PC-9 (cell line): ENCODE measurements at regions not wholly inside any gene's neighbourhood (a gene's known extent, or its start where the extent isn't known, plus 50 kb on each side); places are given as distances from the start of the nearest gene placed in this dataset.

Source experiments
- BruUV-seq: library from RNA; stranded (reverse); fragments of 400-500 nt; replicated peaks from 2 replicates; lab custom pipeline; 2021; lab: Mats Ljungman, UMichigan
- CTCF ChIA-PET: fragments of 300-600 bp; sonication (Branson Sonifier 250); formaldehyde crosslinking; loops from one replicate; lab custom pipeline; 2022; ENCODE audit warnings: antibody characterized with exemption; lab: Charles Lee
- POLR2A ChIA-PET: fragments of 300-600 bp; sonication (Branson Sonifier 250); formaldehyde crosslinking; loops from one replicate; lab custom pipeline; 2022; ENCODE audit warnings: antibody characterized with exemption; ENCODE audit not compliant: unreplicated experiment; lab: Charles Lee
- DNase-seq, 2 experiments: peaks; one replicate each; pipeline versions ENCODE4 v3.0.0 to v3.0.0-alpha.2; 2015 to 2022; ENCODE audit warnings: mixed read lengths in 1 of 2
- H2AFZ ChIP-seq: fragments of 200-600 bp; sonication (generic); 2 replicates; pipeline ENCODE4 v1.8.1; 2017; ENCODE audit warnings: antibody characterized with exemption
- H3F3A ChIP-seq: fragments of 200-600 bp; sonication (generic); 2 replicates; pipeline ENCODE4 v1.8.1; 2017; ENCODE audit warnings: antibody characterized with exemption, mild to moderate bottlenecking, low read depth; ENCODE audit not compliant: insufficient read depth
- H3K27ac ChIP-seq: fragments of 200-600 bp; sonication (generic); 2 replicates; pipeline ENCODE4 v1.6.1; 2016; ENCODE audit warnings: mixed run types
- H3K27me3 ChIP-seq: fragments of 200-600 bp; sonication (generic); 2 replicates; pipeline ENCODE4 v1.6.1; 2016; ENCODE audit warnings: low read depth, mixed run types; ENCODE audit not compliant: insufficient read depth
- H3K36me3 ChIP-seq: fragments of 200-600 bp; sonication (generic); 2 replicates; pipeline ENCODE4 v1.6.1; 2016; ENCODE audit warnings: low read depth, mixed run types
- H3K4me1 ChIP-seq: fragments of 200-600 bp; sonication (generic); replicated peaks from 2 replicates; pipeline ENCODE4 v1.6.1; 2016; ENCODE audit warnings: mixed run types; ENCODE audit not compliant: insufficient read depth
- H3K4me2 ChIP-seq: fragments of 200-600 bp; sonication (generic); 2 replicates; pipeline ENCODE4 v1.6.1; 2017; ENCODE audit warnings: mixed run types
- H3K4me3 ChIP-seq: fragments of 200-600 bp; sonication (generic); 2 replicates; pipeline ENCODE4 v1.6.1; 2016; ENCODE audit warnings: mixed run types
- H3K79me2 ChIP-seq: fragments of 200-600 bp; sonication (generic); 2 replicates; pipeline ENCODE4 v1.6.1; 2017; ENCODE audit warnings: low read depth, mixed run types
- H3K9me2 ChIP-seq: fragments of 200-600 bp; sonication (generic); 2 replicates; pipeline ENCODE4 v1.8.1; 2017; ENCODE audit warnings: mild to moderate bottlenecking; ENCODE audit not compliant: insufficient read depth
- H3K9me3 ChIP-seq: fragments of 200-600 bp; sonication (generic); 2 replicates; pipeline ENCODE4 v1.8.1; 2016; ENCODE audit warnings: low read depth; ENCODE audit not compliant: insufficient read depth
- H4K20me1 ChIP-seq: fragments of 200-600 bp; sonication (generic); 2 replicates; pipeline ENCODE4 v1.8.1; 2017; ENCODE audit not compliant: insufficient read depth
- CTCF ChIP-seq: fragments of 200-600 bp; sonication (generic); conservative IDR thresholded peaks from 2 replicates; pipeline ENCODE4 v1.6.1; 2017; ENCODE audit warnings: mixed run types, antibody characterized with exemption, mild to moderate bottlenecking, moderate library complexity
- EZH2 ChIP-seq: fragments of 200-600 bp; sonication (generic); IDR thresholded peaks from 2 replicates; pipeline ENCODE4 v1.8.0; 2017; ENCODE audit warnings: antibody characterized with exemption, low read depth
- intact Hi-C: fragments of 100-400 bp; cut with micrococcal nuclease; formaldehyde crosslinking; loops from one replicate; pipeline ENCODE4 v1.10.0; 2022; ENCODE audit not compliant: unreplicated experiment

GRCh38 chr18:24662412-24662821, 202.0 kb downstream of the HRH4 start:
- CTCF ChIA-PET = no interaction called here
- no peaks in the 10 kb centered on the region for H4K20me1 ChIP-seq
- H3F3A ChIP-seq = no peaks in the 10 kb centered on the region
- H3K4me1 ChIP-seq = no peaks in the 10 kb centered on the region
- H2AFZ ChIP-seq = no peak overlapping the region
- no TSS peak for BruUV-seq
- POLR2A ChIA-PET = no interaction called here
- no peak for DNase-seq
- no peaks in the 10 kb centered on the region for H3K9me2 ChIP-seq
- no peak overlapping the region for H3K27ac ChIP-seq
- no peak overlapping the region for H3K4me3 ChIP-seq
- H3K4me2 ChIP-seq = no peak overlapping the region
- TF ChIP-seq EZH2 = no peak
- TF ChIP-seq CTCF = no peak
- H3K27me3 ChIP-seq = peaks cover 12% of the 10 kb centered on the region
- H3K9me3 ChIP-seq = no peaks in the 10 kb centered on the region
- no peaks in the 10 kb centered on the region for H3K36me3 ChIP-seq
- H3K79me2 ChIP-seq = no peaks in the 10 kb centered on the region
- intact Hi-C loops = no loop called here

- Histone ChIP-seq H3K27ac (no peak overlapping the region), H2AFZ (no peak overlapping the region), H3K9me2 (no peaks in the 10 kb centered on the region), H3F3A (no peaks in the 10 kb centered on the region), H4K20me1 (no peaks in the 10 kb centered on the region), H3K36me3 (no peaks in the 10 kb centered on the region), H3K27me3 (peaks cover 12% of the 10 kb centered on the region), H3K4me1 (no peaks in the 10 kb centered on the region), H3K4me3 (no peak overlapping the region), H3K79me2 (no peaks in the 10 kb centered on the region), H3K4me2 (no peak overlapping the region), H3K9me3 (no peaks in the 10 kb centered on the region)
- intact Hi-C loops = no loop called here
- DNase-seq = no peak
- ChIA-PET POLR2A (no interaction called here), CTCF (no interaction called here)
- TF ChIP-seq CTCF = no peak
- no peak for TF ChIP-seq EZH2
- BruUV-seq = no TSS peak
These were observed 202.6 kb downstream of the HRH4 start for GRCh38 chr18:24663026-24663425.

DNA sequence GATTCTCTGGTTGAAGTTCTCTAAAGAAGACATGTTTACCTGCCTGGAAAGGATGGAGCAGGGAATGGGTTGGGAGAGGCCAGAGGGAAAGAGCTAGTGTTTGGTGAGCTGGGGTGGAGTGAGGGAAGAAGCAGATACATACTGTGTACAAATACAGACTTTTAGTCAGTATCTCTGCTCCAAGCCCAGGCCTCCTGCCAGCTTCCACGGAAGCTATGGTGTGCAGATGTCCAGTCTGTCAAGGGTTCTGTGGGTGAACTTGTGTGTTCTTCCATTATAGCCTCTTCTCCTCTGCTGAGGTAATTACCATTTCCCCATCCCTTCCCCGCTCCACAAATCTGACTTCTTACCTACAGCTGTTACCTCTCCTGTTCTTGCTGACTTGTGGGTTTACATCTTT, 208.6 kb downstream of the HRH4 start:
- CTCF ChIA-PET = no interaction called here
- Histone ChIP-seq H3K4me3 (no peak overlapping the region), H2AFZ (no peak overlapping the region), H3K4me1 (no peaks in the 10 kb centered on the region), H3K27me3 (peaks cover 5% of the 10 kb centered on the region; the same call in 1 of the 2 replicates), H4K20me1 (no peaks in the 10 kb centered on the region), H3K9me3 (no peaks in the 10 kb centered on the region), H3K27ac (no peak overlapping the region), H3K36me3 (no peaks in the 10 kb centered on the region), H3F3A (no peaks in the 10 kb centered on the region), H3K4me2 (no peak overlapping the region), H3K79me2 (no peaks in the 10 kb centered on the region), H3K9me2 (no peaks in the 10 kb centered on the region)
- TF ChIP-seq CTCF (no peak), EZH2 (no peak)
- POLR2A ChIA-PET = no interaction called here
- intact Hi-C loops = no loop called here
- DNase-seq = no peak
- BruUV-seq = no TSS peak
